ENCODE measurements at regions not wholly inside any gene's neighbourhood (a gene's known extent, or its start where the extent isn't known, plus 50 kb on each side); places are given as distances from the start of the nearest gene placed in this dataset.

- ATAC-seq: no peak
- no peaks in the 10 kb centered on the region for H3K9me3 ChIP-seq
- H3K27me3 ChIP-seq (ENCODE audit: low read depth): no peaks in the 10 kb centered on the region
- H3K27ac ChIP-seq: no peak overlapping the region
- TF ChIP-seq CTCF (IDR thresholded peaks at IDR 0.05): no peak
- no peaks in the 10 kb centered on the region for H3K36me3 ChIP-seq
- DNase-seq: no peak
- H3K4me3 ChIP-seq: no peak overlapping the region
- intact Hi-C loops (cut with DNase I): no loop called here
- H3K4me1 ChIP-seq: no peaks in the 10 kb centered on the region
Measured at GRCh38 chr1:234748066-234748465, 138.1 kb upstream of the IRF2BP2 start.

GRCh38 chr1:234746798-234747196, 136.8 kb upstream of the IRF2BP2 start:
- Histone ChIP-seq H3K27ac (no peak overlapping the region), H3K4me3 (no peak overlapping the region), H3K9me3 (no peaks in the 10 kb centered on the region), H3K27me3 (ENCODE audit: low read depth) (no peaks in the 10 kb centered on the region), H3K36me3 (no peaks in the 10 kb centered on the region), H3K4me1 (no peaks in the 10 kb centered on the region)
- DNase-seq: no peak
- no peak for TF ChIP-seq CTCF (IDR thresholded peaks at IDR 0.05)
- no peak for ATAC-seq
- intact Hi-C loops (cut with DNase I): no loop called here

GRCh38 chr1:234745844-234746797, 136.1 kb upstream of the IRF2BP2 start:
- no peak for TF ChIP-seq CTCF (IDR thresholded peaks at IDR 0.05)
- Histone ChIP-seq H3K36me3 (no peaks in the 10 kb centered on the region), H3K4me3 (no peak overlapping the region), H3K27ac (no peak overlapping the region), H3K9me3 (no peaks in the 10 kb centered on the region), H3K27me3 (ENCODE audit: low read depth) (no peaks in the 10 kb centered on the region), H3K4me1 (no peaks in the 10 kb centered on the region)
- intact Hi-C loops (cut with DNase I): no loop called here
- ATAC-seq (no peak), DNase-seq (no peak)

- TF ChIP-seq CTCF (IDR thresholded peaks at IDR 0.05): no peak
- no peak overlapping the region for H3K27ac ChIP-seq
- no peaks in the 10 kb centered on the region for H3K27me3 ChIP-seq (ENCODE audit: low read depth)
- H3K4me1 ChIP-seq: no peaks in the 10 kb centered on the region
- H3K4me3 ChIP-seq: no peak overlapping the region
- no peaks in the 10 kb centered on the region for H3K9me3 ChIP-seq
- intact Hi-C loops (cut with DNase I): no loop called here
- no peaks in the 10 kb centered on the region for H3K36me3 ChIP-seq
- DNase-seq: no peak
- ATAC-seq: no peak
Measured at GRCh38 chr1:234745276-234745675, 135.3 kb upstream of the IRF2BP2 start.

- TF ChIP-seq CTCF (IDR thresholded peaks at IDR 0.05): no peak
- no peaks in the 10 kb centered on the region for H3K27me3 ChIP-seq (ENCODE audit: low read depth)
- H3K27ac ChIP-seq: peak overlapping the region; percentile 42
- H3K4me1 ChIP-seq: no peaks in the 10 kb centered on the region
- ATAC-seq (no peak), DNase-seq (no peak)
- intact Hi-C loops (cut with DNase I): no loop called here
- no peaks in the 10 kb centered on the region for H3K36me3 ChIP-seq
- H3K4me3 ChIP-seq: no peak overlapping the region
- H3K9me3 ChIP-seq: no peaks in the 10 kb centered on the region
Measured at GRCh38 chr1:234743791-234744611, 134.0 kb upstream of the IRF2BP2 start.
